GM18502 (cell line): ENCODE measurements at regions not wholly inside any gene's neighbourhood (a gene's known extent, or its start where the extent isn't known, plus 50 kb on each side); places are given as distances from the start of the nearest gene placed in this dataset.

ENCODE experiments used
- ATAC-seq: cut with Tn5 transposase; IDR thresholded peaks from one replicate; pipeline ENCODE4 v1.9.1; 2021; ENCODE audit warnings: mild to moderate bottlenecking; ENCODE audit not compliant: unreplicated experiment, poor library complexity

DNA sequence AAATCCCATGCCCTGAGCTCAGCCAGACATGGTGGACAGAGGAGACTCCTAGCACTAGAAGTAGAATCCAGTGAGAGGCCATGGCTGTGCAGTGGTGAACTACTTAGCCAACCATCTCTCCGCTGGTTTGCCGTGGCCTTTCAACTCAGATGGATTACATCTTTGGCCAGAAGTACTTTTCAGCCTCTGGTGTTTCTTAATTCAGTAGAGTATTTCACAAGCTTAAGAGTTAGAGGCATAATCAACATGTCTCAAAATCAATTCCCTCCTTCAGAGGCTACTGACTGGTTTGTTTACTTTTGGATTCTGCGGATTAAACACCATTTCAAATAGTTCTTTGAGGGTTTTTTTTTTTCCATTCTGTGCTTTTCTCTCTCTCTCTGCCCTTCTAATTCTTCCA, 91.1 kb upstream of the PGRMC2 start:
- no peak for ATAC-seq

DNA sequence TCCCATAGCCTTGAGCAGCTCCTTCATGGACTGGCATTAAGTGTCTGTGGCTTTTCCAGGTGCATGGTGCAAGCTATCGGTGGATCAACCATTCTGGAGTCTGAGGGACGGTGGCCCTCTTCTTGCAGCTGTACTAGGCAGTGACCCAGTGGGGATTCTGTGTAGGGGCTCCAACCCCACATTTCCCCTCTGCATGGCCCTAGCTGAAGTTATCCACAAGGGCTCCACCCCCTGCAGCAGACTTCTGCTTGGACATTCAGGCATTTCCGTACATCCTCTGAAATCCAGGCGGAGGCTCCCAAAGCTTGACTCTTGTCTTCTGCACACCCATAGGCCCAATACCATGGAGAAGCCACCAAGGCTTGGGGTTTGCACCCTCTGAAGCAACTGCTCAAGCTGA, 89.3 kb upstream of the PGRMC2 start:
- ATAC-seq: no peak

DNA sequence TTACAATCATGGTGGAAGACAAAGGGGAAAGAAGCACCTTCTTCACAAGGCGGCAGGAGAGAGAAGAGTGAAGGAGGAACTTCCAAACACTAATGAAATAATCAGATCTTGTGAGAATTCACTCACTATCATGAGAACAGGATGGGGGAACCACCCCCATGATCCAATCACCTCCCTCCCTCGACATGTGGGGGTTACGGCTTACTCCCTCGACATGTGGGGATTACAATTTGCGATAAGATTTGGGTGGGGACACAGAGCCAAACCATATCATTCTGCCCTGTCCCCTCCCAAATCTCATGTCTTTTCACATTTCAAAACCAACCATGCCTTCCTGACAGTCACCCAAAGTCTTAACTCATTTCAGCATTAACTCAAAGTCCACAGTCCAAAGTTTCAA, 88.7 kb upstream of the PGRMC2 start:
- ATAC-seq: no peak

DNA sequence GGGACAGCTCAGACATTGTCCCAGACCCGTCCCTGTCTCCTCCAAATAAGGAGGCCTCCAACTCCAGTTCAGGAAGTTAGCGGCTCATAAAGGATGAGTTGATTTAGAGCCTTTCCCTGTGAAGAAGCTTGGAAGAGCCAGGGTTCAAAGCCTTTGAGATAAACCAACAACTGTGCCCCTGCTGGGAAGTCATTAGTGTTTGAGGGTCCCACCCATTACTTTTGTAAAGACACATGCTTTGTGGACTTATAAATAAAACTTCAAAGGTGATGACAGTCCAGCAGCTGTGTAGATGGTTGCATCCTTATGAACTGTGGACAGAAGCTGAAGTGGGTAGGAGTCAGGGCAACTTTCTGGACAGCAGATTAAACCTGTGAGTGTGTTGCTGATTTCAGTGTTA, 86.0 kb upstream of the PGRMC2 start:
- no peak for ATAC-seq

DNA sequence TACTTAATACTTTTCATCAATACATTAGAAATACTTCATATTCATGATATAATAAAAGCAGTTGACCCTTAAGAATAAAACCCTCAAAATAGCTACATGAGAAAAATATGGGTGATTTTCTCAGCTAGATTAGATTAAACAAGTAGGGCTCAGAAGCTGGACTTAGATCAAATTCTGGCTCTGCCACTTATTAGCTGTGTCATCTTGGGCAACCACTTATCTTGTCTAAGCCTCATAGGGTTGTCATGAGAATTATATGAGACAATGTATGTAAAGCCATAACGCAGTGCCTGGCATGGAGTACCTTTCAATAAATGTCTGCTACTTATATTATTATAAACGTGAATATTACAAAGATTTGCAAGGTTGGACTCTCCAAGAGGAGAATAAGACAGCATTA, 84.3 kb upstream of the PGRMC2 start:
- ATAC-seq: no peak

DNA sequence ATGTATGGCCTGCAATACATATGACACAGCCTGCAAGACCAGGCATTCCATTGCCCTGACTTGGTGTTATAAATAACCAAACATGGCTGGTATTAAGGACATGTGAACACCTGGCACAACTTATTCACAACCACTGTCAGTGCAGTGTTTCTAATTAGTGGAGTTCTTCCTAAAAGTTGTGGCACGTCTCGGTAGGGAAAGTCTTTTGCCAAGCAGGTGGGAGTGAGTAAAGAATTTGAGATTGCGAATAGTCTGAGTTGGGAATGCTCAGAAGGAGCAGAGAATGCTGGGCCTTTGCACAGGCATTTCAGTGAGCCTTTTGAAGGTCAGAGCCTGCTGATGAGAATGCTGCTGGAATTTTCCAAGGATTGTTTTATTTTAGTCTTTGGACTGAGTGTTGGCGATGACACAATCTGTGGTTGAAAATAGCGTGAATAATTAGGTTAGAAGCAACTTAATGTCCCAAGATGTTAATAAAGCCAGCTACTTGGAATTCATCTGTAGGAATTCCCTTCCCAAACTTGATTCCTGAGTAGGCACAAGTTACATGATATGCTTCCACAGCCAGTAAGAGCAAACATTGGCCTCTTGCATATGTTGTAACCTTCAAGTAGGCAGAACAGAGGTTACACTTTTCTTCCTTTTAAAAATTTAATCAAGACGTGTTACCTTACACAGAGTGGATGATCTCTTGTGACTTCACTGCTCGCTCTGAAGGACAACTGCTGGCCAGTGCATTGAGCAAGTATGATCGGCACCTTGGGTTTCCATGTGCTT, 83.6 kb upstream of the PGRMC2 start:
- no peak for ATAC-seq

DNA sequence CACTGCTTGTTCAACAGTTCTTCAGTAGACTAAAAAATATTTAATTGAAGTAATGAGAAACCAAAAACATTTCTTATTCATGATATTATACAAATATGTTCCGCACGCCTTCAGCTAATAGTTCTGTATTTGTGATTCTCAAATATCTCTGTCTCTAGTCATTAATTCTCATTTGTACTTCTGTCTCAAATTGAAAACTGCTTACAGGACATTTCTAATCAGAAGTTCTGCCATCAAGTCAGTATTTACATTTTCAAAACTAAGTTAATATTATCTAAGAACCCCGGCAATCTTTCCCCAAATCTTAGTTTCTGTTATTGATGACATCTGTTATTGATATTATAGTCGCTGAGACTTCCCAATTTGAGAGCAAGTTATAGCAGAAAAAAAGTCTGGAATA, 78.6 kb upstream of the PGRMC2 start:
- ATAC-seq: no peak

DNA sequence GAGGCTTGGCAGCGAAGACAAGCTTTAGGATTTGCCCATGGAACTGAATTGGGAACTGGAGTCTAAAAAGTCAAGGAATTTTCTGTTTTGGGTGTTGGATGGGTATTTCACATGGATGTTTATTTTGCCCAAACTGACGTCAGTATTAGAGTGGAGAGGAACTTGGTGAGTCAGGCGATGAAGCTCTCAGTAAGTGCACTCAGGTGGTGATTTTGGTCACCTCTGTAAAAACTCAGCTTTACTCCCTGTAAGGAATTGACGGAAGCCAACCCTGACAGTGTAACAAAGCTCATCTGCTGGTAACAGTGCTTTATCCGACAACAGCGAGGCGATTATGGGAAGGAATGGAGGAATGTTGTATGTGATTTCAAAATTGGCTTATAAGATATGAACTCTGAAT, 77.0 kb upstream of the PGRMC2 start:
- ATAC-seq: no peak

DNA sequence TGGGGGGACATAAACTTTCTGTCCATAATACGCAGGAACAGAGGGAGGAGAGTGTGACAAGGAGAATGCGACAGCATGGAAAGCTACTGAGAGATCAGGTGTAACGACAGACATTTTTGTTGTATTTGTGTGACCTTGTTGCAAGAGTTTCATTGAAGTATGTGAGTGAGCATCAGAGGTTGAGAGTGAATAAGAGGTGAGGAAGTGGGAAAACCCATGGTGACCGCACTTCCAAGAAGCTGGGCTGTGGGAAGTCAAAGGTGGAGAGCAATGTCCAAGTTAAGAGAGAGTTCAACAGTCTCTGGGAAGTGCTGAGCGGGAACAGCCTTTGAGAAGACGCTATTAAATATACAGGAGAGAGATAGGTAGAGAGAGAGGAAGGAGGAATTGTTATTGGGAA, 76.4 kb upstream of the PGRMC2 start:
- ATAC-seq: no peak

DNA sequence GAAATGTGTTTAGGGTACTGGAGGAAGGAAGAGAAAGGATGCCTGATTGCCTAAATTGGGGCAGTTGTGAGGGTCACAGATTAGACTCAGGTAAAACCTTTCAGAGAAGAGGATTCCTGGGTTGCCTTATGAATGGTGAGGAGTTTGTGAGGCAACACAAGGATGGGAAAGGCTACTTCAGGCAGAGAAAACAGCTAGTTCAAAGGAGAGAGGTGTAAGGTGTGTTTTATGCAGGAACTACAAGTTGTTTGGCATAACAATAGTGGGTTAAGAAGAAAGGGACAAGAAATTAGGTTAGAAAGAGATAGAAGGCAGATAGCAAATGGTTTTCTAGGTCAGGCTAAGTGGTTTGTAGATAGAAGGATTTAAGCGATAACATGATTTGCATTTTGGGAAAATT, 75.1 kb upstream of the PGRMC2 start:
- no peak for ATAC-seq

DNA sequence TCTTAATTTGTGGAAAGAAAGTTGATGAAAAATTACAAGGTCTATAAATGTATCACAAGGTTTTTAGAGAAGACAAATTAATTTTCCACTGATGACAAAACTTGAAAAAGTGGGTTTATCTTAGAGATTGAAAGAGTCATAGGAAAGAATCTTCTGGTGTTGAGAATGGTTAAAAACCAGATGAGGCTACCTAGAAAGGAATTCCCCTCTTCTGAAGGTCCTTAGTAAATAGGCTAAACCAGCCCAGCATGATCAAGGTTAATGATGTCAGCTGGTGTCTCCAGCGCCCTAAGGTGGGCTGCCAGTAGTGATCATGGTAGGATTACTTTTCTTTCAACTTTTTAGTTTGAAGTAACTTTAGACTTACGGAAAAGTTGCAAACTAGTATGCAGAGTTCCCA, 71.8 kb upstream of the PGRMC2 start:
- ATAC-seq: no peak

DNA sequence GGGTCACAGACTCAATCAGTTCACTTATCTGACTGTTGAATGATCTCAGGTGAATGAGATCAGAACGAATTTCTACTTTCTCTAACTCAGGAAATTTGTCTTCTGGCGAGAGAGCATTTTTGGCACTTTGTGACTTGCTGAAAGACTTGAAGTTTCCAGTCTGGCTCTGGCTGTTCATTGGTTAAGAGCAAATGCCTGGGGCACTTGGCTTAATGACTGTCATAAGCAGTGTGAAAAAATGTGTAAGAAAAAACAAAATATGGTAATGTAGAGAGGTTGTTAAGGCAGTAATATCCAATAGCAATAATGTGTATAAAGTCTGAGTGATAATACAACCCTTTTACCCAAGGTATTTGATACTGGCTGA, 71.3 kb upstream of the PGRMC2 start:
- ATAC-seq: no peak

DNA sequence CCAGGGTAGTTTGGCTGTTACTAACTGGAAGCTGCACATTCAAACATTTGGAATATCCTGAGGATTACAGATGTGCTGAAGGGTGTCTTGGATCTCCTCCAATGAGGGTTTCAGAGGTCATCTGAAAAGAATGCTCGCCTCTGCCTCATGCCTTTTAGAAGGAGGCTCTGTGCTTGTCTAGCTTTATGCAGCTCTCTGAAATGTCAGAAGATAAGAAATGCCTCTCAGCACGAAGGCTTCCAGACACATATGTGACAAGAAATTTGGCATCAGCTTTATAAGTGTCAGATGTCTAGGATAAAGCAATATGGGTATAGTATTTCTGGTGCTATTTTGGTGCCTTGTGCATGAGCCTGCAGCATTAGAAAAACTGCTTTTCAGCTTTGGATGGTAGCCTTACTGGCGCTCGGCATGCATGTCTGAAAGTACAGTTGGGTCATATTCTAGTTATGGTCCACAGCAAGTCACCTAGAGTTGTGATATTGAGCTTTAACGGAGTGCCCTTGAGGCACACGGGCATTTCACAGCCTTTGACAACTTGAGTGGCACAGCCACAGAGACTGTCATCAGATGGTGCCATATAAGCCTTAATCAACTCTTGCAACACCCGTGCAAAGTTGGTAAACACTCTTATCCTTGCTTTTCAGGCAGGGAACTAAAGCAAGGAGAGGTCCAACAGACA, 70.8 kb upstream of the PGRMC2 start:
- no peak for ATAC-seq

DNA sequence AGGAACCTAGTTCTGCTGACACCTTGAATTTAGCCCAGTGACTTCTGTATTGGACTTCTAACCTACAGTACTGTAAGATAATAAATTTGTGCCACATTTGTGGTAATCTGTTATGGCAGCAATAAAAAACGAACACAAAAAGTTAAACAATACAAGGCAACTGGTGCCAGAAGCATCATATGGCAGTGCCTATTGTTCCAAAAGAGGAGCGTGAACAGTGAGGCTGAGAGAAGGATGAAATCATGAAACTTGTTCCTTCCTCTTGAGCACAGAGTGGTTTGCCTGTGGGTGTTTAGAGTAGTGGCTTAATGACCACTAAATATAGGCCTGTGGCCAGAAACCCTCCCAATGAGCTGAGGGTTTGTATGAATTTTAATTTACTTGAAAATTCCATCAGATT, 69.7 kb upstream of the PGRMC2 start:
- ATAC-seq: no peak

DNA sequence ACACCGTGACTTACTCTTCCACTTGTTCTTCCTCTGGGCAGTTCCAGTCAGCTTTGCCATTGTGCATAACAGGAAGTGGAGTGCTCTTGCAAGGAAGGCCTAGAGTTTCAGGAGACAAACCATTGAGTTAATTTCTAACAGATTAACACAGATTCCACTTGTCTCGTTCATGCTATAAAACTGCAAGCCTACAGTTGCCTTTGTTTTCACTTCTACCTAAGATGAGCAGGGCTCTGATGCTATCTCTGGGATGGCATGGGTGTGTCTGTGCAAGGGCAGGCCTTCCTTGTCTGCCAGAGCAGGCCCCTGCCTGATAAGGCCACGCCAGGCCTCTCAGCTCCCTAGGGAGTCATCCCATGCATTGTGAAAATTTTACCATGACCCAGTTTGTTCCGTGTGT, 67.7 kb upstream of the PGRMC2 start:
- ATAC-seq: peak; percentile 67

DNA sequence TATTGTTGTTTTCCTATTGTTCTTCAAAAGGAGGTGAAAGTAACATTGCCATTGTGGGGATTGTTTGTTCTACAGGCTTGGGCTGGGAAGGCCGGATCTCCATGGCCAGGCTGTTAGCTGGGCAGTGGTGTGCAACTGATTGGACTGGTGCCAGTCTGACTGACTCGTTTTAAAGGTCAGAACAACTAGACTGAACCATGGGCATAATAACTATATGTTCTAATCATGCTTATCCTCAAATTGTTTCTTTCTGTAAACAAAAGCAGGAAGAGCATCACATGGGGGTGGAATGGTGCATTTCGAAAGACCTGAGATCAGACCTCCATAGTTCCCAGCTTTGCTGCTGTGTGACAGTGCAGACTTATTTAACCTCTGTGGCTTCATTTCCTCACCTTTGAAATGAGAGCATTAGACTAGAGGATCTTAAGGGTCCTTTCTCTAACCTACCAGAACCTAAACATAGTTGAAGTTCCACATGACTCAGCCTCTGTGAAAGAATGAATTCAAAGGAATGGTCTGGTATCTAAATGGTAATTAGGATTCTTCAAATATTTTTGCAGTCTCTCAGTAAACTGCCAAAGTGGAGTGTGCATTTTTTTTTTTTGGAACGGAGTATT, 66.7 kb upstream of the PGRMC2 start:
- ATAC-seq: no peak

DNA sequence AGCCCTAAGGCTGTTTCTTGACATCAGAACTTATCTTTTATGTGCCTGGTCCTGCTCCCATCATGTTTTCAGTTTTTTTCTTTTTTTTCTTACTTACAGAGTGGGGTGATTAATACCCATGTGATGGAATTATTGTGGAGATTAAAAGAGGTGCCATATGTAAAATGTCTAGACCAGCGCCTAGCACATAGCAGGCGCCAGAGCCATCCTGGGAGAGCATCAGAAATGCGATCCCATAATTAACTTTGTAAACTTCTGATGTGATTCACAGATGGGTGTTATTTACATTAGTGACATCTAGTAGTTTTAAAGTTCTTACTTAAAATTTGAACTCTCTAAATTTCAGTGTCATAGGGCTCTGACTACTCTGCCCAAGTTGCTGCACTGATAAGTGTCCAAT, 66.2 kb upstream of the PGRMC2 start:
- no peak for ATAC-seq

DNA sequence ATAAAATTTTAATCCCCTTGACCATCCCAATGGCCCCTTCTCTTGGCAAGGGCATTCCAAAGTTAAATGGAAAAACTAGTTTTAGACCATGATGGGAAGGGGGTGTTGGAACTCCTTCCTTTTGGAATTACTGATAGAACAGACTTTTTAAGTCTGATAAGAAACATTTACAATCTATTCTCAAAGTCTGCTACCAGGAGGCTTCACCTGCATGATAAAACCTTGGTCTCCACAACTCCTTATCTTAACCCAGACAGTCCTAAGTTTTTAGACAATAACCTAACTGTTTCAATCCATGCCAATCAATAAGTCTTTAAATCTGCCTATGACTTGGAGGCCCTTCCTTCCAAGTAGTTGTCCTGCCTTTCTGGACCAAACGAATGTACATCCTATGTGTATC, 63.9 kb upstream of the PGRMC2 start:
- ATAC-seq: no peak

DNA sequence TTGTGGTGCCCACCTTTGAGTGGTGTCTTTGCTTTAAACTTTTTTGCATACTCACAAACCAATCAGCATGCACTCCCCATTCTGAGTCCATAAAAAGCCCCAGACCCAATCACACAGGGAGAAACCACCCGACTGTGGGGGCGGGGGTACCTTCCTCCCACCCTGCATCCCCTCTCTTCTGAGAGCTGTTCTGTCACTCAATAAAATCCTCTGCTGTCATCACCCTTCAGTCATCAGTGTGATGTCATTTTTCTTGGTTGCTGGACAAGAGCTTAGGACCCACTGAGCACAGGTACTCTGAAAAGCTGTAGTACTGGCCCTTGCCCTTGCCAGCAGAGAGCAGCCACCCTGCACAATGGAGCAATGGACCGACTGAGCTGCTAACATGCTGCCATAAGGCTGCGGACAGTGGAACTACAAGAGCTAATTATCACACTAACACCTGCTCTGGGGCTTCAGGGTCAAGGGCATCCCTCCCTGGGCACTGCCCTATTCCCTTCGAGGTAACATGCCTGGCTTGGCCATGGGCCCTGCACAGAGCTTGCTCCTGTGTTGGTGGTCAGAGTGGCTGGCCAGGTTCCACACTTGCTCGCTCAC, 62.9 kb upstream of the PGRMC2 start:
- no peak for ATAC-seq

DNA sequence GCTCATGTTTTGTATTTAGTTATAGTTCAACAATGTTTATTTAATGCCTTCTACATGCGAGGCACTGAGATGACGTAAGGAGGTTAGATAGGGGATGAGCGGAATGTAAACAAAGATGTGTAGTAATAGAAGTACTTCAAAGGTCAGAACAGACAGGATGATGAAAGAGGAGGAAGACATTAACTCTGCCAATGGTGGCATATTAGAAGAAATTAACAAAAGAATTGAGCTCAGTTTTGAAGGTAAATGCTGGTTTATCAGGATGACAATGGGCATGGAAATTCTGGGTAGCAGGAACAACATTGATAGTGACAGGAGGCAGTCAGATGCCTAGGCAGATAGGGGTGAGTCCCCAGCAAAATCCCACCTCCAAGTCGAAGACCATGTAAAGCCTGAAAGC, 62.3 kb upstream of the PGRMC2 start:
- no peak for ATAC-seq

DNA sequence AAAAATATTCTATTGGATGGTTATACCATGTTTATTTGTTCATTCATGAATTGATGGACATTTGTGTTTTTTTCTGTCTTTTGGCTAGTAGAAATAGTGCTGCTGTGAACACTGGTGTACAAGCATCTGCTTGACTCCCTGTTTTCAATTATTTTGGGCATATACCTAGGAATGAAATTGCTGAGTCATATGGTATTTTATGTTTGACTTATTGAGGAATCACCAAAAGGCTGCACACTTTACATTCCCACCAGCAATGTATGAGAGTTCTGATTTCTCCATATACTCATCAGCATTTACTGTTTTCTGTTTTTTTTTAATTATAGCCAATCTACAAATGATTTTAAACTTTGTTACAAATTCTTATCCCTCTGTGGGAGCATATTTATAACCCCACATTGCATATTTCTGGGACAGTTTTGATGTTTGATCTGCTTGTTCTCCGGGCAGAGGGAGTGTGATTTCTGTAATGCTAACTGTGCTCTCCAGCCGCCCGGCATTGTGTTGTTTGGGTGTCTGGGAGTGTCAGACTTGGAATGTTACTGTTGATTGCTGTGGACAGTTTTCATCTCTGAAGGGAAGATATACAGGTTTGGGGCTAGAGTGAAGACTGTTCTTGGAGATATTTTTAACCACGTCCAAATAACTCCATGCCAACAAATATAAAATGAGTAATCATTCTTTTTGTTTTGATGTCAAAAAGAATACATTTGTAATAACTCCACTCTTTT, 60.5 kb upstream of the PGRMC2 start:
- no peak for ATAC-seq
